Activated CD4-positive, CD25-positive, alpha-beta regulatory T cell treated with anti-CD3 and anti-CD28 coated beads, Interleukin-2, amount 50 U/mL, for 72 hours (primary cell): ENCODE measurements at regions not wholly inside any gene's neighbourhood (a gene's known extent, or its start where the extent isn't known, plus 50 kb on each side); places are given as distances from the start of the nearest gene placed in this dataset.
"Not testable (repeated sequence)": the region's sequence is repeated elsewhere in the genome, so short reads cannot be mapped to it uniquely, and the experiment has no call there.

Experiments used
- DNase-seq: peaks from one replicate; pipeline ENCODE4 v3.0.0; 2021

DNA sequence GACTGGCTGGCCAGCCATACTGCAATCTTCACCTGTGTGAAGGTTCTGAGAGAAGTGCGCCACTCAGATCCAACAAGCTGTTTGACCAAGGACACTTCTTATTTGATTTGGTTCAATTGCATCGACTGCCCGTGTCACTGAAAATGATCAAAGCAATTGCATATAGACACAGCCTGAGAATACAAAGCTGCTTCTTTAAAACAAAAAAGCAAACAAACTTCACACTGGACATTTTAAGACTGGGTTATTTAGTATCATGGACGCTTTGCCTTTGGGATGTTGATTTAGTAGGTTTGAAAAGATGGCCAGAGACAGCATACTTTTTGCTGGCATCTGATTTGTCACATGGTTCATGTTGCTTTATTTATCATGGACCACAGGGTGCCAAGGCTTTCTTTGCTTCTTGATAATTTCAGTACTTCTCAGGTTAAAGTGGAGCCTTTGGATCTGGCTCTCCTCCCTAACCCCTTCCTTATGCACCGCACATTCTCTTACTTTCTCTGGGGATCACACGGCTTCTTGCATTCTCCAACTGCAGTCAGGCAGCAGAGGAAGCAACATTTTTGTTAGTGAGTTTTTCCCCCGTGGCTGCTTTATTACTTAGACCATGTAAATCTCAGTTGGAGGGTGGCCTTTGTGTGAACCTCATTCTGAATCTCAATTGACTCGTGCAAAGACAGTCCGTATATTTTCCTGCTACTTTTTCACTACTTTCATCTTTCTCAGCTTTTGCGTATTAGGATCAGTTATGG lies 151.0 kb downstream of the CD47 start:
- DNase-seq = no peak

GRCh38 chr3:107938143-107938542 lies 152.7 kb downstream of the CD47 start:
- DNase-seq = no peak

DNA sequence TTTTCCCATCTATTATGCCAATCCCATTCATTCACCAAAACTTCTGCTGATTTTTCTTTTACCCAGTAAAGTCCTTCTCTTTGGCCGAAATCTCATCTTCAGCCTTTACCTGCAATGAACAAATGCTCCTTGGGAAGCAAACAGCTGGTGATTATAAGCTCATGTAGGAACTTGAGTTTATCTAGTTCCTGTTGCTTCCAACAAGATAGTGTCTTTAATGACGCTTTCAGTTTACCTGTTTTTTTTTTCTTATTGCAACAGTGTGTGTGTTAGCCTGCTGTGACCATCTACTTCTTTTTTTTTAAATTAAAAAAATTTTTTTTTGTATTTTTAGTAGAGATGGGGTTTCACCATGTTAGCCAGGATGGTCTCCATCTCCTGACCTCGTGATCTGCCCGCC lies 156.0 kb downstream of the CD47 start:
- DNase-seq = no peak

DNA sequence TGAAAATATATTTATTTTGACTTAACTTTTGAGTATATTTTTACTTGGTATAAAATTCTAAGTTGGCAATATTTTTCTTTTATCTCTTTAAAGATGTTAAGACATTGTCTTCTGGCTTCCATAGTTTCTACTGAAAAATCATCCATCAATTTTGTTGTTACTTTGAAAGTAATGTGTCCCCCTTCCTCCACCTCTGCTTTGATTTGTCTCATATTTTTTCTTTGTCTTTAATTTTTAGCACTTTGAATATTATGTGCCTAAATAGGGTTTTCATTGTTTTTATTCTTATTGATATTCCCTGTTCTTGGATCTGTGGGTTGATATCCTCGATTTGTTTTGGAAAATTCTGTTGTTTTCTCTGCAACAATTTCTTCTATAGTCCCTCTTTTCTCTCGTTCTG lies 157.4 kb downstream of the CD47 start:
- DNase-seq = no peak

- DNase-seq = no peak
These were observed 159.5 kb downstream of the CD47 start for GRCh38 chr3:107931326-107931725.

GRCh38 chr3:107929088-107929487 lies 161.7 kb downstream of the CD47 start:
- DNase-seq = no peak

- no peak for DNase-seq
These were observed 162.8 kb downstream of the CD47 start for GRCh38 chr3:107928084-107928445.

DNA sequence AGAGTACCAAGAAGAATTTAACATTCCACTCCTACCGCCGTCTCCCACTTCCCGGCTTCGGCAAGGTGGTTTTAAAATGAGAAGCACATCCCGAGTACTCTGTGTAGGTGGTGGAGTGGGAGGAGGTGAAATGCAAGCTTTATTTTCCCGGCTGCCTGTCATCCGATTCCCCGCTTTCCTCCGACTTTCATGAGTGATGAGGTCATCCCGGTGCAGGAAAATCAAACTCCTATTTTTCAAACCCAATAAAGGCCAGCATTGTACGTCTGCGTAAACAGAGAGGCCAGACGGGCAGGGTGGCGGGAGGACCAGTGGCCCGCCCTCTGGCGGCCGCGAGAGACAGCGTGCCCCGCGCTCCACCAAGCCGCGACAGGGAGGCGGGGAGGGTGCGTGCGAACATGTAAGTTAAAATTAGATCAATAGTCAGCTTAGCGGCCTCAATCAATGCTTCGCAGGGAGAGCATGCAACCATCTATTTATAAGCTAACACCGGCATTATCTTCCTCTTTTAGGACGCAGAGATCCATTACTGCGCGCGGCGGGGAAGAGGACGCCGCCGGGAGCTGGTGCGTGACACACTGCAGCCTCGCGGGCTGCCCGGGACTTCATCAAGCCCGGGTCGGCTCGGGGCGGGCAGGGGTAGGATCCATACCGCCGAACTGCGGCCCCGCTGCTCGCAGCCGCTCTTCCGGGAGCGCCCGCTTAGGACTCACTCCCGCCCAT lies 163.3 kb downstream of the CD47 start:
- DNase-seq = peak; percentile 73

GRCh38 chr3:107925851-107926250 lies 165.0 kb downstream of the CD47 start:
- DNase-seq = no peak

DNA sequence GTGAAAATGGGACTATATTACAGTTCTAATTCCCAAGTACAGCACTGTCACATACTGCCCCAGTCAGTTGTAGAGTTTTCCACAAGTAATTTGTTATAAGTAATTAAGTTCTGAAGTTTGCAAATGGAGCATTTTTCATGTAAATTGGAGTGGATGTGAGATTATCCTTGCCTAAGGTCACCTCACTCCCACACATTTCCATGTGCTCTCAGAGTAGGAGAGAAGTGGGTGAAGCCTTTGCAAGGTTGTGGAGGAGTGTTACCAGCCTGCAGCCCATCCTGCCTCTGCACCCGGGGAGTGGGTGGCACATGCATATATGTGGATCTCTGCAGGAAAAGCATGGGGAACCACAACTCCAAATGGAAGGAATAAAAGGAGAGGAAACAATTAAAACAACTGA lies 169.8 kb downstream of the CD47 start:
- DNase-seq = no peak

GRCh38 chr3:107920538-107920937 lies 170.3 kb downstream of the CD47 start:
- no peak for DNase-seq

GRCh38 chr3:107919239-107919638 lies 171.6 kb downstream of the CD47 start:
- no peak for DNase-seq

- no peak for DNase-seq
These were observed 174.7 kb downstream of the CD47 start for GRCh38 chr3:107916171-107916570.

DNA sequence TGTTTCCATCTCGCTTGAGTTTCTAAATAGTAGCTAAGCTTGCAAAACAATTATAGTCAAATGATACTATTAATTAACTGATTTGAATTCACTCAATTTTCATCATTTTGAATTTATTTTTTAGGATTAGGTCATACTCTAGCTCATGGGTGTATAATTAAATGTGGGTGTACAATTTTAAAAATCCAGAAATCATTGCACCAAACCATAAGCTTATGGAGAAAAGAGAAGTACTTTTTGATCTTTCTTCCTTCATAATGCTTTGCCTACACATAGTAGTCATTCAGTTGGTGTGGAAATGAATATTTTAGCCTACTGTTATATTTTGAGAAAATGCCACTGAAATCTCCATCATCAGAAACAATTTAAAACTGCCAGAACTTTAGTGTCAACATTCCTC lies 175.1 kb downstream of the CD47 start:
- DNase-seq = no peak

DNA sequence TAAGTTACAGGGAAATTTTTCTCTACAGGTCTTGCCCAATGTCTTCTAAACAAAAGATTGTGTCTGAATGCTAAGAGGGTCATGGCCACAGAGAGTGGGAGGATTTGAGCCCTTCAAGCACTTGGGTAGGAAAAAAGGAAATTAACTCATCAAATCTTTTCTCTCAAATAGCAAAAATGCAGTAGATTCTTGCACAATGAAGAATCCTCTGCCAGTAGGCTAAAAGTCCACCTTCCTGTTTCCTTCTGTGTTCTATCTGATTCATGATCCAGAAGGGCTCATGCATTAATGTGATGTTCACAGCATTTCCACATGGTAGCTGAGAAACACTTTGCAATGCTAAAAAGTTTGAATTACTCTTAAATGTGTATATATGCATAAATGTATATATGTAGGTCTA lies 177.1 kb downstream of the CD47 start:
- no peak for DNase-seq

DNA sequence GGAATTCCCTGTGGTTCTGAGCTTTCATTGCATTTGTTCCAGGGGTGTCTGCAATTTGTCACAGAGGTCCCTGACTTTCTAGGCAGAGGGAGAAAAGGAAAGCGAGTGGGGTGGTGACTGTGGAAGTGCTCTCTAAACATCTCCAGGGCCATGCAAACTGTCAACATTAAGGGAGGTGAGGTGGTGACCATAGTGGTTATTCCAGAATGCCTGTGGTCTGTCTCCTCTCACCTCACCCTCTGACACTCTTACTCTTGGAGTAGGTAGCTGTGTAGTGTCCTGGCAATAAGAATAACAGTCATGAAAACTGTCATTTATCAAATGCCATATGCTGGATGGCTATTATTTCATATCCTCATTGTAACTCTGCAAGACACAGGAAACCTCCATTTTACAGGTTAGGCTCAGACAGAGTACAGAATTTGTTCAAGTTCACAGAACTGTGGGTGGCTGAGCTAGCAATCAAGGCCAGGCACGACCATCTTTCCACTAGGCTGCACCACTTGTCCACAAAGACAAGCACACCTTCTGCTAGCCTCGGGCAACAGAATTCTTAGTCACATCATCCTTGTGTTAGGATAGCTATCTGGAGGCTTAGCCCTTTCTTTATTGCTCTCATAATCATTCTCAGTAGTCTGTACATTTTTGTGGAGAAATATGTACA lies 179.4 kb downstream of the CD47 start:
- DNase-seq = no peak

DNA sequence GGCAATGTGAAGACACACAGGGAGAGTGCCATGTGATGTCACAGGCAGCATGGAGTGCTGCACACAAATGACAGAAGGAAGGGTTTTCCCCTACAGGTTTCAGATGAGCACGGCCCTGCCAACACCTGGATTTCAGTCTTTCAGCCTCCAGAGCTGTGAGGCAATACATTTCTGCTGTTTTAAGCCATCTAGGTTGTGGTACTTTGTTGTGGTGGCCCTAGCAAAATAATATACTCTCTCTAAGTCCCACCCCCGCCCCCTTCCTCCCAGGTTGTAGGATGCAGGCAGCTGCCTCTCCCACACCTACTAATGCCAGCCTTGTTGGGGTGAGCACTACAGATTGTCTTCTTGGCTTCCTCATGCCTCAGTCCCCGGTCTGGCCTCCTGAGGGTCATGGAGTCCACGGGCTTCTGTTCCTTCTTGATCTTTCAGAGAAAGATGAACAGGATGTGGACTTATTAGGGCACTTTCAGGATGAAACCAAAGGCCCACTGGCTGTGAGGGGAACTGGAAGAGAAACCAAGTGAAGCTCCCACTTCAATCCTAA lies 180.0 kb downstream of the CD47 start:
- no peak for DNase-seq

- DNase-seq = not testable (repeated sequence)
These were observed 181.2 kb downstream of the CD47 start for GRCh38 chr3:107909583-107909982.

- DNase-seq = no peak
These were observed 182.8 kb downstream of the CD47 start for GRCh38 chr3:107907996-107908395.

DNA sequence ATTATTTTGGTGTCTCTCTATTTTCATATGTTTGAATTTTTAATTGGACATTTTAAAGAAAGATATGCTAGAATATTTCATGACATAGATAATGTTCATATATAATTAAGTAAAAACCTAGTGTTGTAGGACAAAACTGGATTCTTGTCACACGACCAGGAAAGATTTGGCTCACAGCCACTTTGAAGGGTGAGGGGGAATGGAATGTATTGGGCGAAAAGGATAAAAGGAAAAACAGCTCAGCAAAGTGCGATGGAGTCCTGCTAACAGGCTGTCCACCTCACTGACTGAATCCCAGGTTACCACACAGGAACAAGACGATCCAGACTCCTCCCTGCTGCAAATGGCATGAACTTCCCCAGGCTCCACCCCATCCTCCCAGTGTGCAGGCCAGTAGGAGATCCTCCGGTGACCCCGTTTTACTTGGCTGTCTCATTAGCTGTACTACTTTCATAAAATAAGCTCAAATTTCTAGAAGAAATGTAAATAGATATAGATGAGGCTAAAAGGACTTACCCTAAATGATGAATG lies 186.2 kb downstream of the CD47 start:
- no peak for DNase-seq

DNA sequence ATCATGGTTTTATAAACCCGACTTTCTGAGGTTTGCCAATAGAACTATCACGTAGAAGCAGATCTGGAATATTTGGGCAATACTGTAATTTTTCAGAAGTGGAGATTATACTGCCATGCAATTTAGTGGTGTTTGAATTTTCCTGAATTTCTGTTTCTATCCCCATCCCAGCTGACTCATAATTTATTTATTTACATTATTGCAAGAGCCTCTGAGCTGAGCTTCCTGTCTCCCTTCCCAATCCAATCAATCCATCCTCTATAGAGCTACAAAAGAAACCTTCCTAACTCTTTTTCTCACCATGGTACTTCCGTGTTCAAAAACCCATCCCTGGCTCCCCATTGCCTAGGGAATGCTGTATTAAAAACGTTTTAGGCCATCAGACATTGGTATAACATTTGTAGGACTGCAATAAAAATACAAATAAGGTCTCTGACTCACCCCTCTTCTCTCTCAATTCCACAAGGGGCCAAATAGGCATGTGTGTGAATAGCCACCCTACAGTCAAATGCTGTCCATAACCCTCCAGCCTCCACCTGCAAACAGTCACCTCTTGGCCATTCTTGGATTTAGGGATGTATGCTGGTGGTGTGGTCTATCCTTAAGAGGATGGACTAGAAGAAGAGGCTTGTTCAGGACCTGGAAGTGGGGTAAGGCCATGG lies 190.7 kb downstream of the CD47 start:
- no peak for DNase-seq

- no peak for DNase-seq
These were observed 193.3 kb downstream of the CD47 start for GRCh38 chr3:107897471-107898061.

GRCh38 chr3:107894998-107895397 lies 195.8 kb downstream of the CD47 start:
- no peak for DNase-seq
